HG03565 (cell line): ENCODE measurements at regions not wholly inside any gene's neighbourhood (a gene's known extent, or its start where the extent isn't known, plus 50 kb on each side); places are given as distances from the start of the nearest gene placed in this dataset.

Source experiments
- ATAC-seq: cut with Tn5 transposase; IDR thresholded peaks from one replicate; pipeline ENCODE4 v1.9.1; 2021; ENCODE audit warnings: mild to moderate bottlenecking, moderate library complexity; ENCODE audit not compliant: unreplicated experiment

DNA sequence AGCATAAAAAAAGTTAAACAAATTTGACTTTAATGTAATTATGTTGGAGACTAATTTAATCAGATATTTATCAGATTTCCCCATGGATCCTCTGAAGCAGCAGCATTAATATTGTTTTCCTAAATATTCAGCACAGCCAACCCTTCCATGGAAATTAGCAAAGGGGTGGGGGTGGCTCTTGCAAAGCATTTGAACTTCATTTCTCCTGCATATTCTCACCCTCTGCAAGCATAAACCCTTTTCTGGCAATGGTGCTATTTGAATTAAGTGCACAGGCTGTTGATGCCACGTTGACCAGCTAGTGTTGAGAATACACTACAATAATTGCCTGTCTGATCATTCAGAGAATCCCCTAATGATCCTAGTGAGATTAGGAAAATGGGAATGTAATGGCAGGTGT, 488.1 kb upstream of the KLF12 start:
- no peak for ATAC-seq

DNA sequence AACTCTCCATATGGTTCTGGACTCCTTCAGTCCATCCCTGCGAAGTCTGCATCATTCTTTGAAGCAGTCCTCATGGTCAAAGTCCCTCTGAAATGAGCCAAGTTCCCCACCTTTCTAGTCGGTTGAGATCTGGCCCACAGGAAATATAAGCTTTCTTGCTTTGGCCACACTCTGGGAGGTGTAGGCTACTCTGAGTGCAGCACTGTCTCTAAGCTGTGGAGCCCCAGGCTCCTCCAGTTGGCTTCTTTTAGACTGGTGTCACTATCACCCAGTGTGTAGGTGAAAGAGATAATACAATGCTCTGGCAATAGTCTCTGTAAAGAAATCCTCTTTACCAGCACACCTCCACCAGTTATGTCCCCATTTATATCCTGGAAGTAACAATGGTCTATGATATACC, 486.5 kb upstream of the KLF12 start:
- no peak for ATAC-seq

GRCh38 chr13:74620308-74620707, 486.1 kb upstream of the KLF12 start:
- no peak for ATAC-seq

DNA sequence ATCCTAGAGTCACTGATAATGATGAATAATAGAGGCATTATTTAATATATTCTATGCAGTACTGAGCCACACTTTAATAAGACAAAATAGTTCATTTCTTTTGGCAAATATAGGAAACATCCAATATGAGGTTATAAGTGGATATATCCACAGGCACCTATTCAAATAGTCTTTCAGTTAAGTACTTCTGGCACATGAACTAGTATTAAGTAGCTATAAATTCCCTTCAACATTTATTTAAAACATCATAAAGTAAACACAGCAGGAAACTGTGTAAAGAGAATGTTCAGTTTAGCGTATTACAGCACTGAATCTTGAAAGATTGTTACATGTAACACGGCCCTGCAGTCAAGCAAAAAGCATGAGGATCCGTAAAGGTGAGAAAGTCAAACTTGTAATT, 463.3 kb upstream of the KLF12 start:
- no peak for ATAC-seq

DNA sequence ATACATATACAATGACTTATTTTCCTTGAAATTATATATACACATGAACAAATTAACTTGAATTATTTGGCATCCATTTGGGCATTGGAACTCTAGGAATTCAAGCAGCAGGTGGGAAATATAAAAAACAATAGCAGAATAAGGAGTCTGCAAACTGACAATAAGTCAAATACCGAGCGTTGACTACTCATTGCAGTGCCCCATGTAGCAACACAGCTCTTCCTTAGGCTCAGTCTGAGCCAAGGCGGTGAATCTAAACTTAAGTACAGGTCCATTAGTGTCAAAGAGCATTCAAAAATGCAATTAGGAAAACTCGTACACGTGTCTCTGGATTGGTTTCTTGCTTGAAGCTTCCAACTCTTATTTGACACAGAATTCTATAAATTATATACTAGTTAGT, 462.5 kb upstream of the KLF12 start:
- ATAC-seq, result no peak

- no peak for ATAC-seq
Measured at GRCh38 chr13:74593688-74594087, 459.5 kb upstream of the KLF12 start.

GRCh38 chr13:74586847-74587246, 452.6 kb upstream of the KLF12 start:
- no peak for ATAC-seq

DNA sequence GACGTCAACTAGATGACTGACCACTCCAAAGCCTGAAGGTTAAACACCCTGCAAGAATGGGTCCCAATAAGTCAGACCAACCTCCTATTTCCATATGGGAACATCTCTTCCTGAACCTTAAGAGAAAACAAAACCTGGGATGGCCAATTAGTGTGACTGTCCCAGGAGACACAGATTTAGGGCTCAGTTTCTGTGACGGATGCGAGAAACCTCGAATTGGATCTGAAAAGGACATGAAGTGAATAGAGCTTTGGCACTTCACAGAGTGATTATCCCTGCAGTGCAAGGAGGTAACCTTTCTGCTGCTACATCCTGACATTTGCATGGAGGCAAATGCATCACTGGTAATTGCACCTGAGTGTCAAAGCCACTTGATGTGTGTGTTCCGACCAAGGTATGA, 442.2 kb upstream of the KLF12 start:
- ATAC-seq, result no peak

DNA sequence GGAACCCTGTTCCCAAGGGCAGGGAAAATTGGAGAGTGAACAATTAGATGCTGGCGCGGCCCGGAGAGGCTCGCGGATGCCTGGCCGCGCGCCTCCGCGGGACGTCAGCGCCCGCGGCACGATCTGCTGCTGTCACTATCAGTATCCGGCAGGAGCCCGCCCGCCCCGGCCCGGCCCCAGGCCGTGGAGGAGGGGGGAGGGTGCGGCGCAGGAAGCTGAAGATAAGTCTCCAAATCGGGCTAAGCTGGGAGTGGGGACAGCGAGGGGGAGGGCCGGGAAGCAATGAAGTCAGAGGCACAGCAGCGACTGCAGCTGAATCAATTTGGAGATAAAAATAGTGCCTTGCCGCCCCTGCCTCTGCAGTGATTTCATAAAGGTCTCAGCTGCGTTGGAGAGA, 441.5 kb upstream of the KLF12 start:
- no peak for ATAC-seq

- no peak for ATAC-seq
Measured at GRCh38 chr13:74574964-74575728, 440.9 kb upstream of the KLF12 start.

GRCh38 chr13:74573654-74574053, 439.4 kb upstream of the KLF12 start:
- no peak for ATAC-seq

- ATAC-seq, result no peak
Measured at GRCh38 chr13:74571811-74572210, 437.6 kb upstream of the KLF12 start.

GRCh38 chr13:74570834-74571233, 436.6 kb upstream of the KLF12 start:
- ATAC-seq, result no peak

- no peak for ATAC-seq
Measured at GRCh38 chr13:74570046-74570445, 435.8 kb upstream of the KLF12 start.

DNA sequence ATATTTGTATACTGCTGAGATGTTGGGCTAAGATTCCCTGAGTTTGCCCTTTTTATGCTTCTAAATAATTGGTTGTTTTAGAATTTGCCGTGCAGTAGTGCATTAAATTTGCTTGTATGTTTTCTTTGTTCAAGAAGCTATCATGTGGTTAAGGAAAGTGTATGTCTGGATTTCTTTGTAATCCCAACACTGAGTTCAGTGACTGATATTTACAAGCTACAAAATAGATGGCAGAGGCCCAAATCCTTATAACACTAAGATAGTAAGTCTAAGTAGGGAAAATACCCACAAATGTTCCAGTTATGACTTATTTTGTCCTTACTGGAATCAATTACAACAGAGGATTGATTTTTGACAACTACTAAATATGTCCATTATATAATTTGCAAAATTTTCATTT, 435.0 kb upstream of the KLF12 start:
- no peak for ATAC-seq

- ATAC-seq, result no peak
Measured at GRCh38 chr13:74567485-74567884, 433.3 kb upstream of the KLF12 start.

DNA sequence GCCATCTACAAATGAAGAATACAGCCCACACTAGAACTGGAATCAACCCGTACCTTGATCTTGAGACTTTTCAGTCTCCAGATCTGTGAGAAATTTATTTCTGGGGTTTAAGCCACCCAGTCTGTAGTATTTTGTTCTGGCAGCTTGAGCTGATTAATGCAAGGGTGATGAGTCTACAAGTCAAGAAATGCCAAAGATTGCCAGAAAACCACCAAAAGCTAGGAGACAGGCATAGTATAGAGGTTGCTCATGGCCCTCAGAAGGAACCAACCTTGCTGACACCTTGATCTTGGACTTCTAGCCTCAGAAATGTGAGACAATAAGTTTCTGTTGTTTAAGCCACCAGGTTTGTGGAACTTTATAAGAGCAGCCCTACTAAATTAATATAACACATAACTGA, 428.2 kb upstream of the KLF12 start:
- no peak for ATAC-seq

DNA sequence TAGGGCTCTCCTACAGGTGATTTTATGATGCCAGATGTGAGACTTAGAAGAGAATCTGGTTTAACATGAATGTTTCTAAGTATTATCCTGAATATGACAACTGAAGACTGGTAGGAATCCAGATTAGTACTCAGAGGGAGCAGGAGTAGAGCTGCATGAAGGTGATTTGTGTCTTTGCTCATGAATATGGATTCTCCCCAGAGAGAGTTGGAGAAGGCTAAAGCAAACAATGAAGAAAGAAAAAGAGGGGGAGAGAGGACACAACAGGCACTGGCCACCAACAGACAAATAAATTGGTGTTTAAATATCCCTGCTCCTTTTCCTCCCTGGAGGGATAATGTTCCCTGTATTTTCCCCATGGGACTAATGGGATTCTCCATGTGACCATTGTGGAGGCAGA, 427.0 kb upstream of the KLF12 start:
- no peak for ATAC-seq

GRCh38 chr13:74560325-74560724, 426.1 kb upstream of the KLF12 start:
- ATAC-seq, result peak; percentile 67

DNA sequence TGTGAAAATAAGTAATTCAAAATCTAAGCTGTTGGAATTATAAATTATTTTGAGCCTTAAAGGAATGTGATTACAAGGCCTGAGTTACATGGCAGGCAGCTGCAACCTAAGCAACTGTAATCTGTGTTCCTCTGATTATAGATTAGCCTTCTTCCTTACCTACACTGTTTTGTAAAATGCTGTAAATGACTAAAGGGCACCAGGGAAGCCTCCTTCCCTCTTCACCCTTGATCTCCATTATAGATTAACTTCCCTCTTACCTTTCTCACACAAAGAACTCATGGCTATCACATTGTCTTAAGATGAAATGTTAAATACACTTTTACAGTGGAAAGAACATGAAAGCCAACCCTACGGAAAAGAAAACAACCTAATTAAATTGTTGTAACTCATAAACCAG, 423.7 kb upstream of the KLF12 start:
- ATAC-seq, result no peak

DNA sequence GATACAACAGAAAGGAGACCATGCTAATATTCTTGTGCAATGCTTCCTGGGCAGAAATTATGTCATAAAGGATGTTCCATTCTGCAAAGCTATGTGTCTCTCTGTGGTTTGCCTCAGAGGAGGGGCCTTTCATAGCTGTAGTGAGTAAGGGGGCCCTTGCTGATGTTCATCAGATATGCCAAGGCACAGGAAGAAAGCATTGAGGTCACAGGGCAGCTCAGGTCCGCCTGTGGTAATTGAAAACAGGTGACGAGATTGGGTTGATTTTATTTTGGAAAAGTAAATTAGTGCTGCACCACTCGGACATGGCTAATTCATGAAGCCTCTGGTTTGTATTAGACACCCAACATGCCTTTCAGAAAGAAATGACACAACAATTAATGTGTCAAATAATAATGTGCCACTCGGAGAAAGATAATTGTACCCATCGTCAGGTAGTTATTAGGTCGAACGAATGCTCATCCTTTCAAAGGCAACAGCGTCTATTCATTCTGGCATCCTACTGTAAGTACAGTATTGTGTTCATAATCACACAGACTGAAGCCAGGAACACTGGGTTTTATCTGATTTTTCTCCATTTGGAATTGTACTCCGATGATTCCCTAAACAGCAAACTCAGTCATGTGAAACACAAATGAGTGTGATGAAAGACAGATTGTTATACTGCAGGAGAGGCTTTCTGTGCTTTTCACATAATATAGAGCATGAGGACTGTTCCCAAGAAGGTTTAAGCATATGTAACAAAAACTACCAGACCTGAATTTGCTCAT, 421.6 kb upstream of the KLF12 start:
- no peak for ATAC-seq

DNA sequence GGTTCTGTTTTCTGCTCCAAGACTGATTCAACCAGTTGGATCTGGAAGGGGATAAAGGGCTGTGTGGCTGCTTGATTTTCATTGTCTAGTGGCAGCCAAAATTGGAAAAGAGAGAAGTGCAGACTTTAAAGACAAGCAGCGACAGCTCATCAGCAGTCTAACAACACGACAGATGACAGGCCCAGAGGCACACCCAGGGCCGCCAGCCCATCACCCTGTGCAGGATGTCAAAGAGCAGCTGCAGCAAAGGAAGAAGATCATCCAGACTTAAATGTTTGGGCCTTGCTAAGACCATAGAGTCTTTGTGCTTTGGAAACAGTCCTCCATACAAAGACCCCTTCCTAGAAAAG, 421.0 kb upstream of the KLF12 start:
- no peak for ATAC-seq
